Vagina (tissue), 2 donors: ENCODE measurements at regions not wholly inside any gene's neighbourhood (a gene's known extent, or its start where the extent isn't known, plus 50 kb on each side); places are given as distances from the start of the nearest gene placed in this dataset.

Experiments
- POLR2A ChIP-seq, 2 donors: fragments of 450-650 bp; IDR thresholded peaks; one replicate each; pipeline ENCODE4 v1.6.1; 2017; ENCODE audit warnings: antibody characterized with exemption in 2 of 2, mild to moderate bottlenecking in 2 of 2, moderate library complexity in 2 of 2
- POLR2AphosphoS5 ChIP-seq, 2 donors: sonication (generic); formaldehyde crosslinking; IDR thresholded peaks; one replicate each; pipeline ENCODE4 v1.9.0; 2017; ENCODE audit warnings: antibody characterized with exemption in 2 of 2, mild to moderate bottlenecking in 2 of 2, low read depth in 1 of 2; ENCODE audit not compliant: insufficient read depth in 1 of 2
- TF ChIP-seq, protein P1 (sequence below), 3 experiments: fragments of 450-650 bp in 2 of 3; fragments of 200-600 bp in 1 of 3; sonication (generic) in 1 of 3; IDR thresholded peaks; one replicate each; pipeline ENCODE4 v1.5.1; 2017 to 2019; ENCODE audit warnings: antibody characterized with exemption in 3 of 3, mild to moderate bottlenecking in 2 of 3, moderate library complexity in 2 of 3

DNA sequence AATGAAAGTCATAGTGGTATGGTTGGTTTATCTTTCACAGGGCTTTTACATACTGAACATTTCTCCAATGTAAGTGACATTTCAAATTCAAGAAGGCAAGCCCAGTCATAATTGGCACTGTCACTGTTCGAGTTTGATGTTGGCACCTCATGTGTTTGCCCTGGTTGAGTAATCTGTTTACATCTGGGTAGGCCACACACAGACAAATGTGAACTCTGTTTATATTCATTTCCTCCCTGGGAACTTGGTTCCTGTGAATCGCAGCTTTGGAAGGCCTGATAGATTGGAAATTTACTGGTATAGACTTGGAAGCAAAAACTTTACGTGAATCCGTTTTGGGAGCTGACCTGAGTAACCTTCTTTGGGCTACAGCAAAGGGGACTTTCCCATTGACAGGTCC is 395.2 kb upstream of the AZI2 start:
- TF ChIP-seq, protein P1, sequence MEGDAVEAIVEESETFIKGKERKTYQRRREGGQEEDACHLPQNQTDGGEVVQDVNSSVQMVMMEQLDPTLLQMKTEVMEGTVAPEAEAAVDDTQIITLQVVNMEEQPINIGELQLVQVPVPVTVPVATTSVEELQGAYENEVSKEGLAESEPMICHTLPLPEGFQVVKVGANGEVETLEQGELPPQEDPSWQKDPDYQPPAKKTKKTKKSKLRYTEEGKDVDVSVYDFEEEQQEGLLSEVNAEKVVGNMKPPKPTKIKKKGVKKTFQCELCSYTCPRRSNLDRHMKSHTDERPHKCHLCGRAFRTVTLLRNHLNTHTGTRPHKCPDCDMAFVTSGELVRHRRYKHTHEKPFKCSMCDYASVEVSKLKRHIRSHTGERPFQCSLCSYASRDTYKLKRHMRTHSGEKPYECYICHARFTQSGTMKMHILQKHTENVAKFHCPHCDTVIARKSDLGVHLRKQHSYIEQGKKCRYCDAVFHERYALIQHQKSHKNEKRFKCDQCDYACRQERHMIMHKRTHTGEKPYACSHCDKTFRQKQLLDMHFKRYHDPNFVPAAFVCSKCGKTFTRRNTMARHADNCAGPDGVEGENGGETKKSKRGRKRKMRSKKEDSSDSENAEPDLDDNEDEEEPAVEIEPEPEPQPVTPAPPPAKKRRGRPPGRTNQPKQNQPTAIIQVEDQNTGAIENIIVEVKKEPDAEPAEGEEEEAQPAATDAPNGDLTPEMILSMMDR (IDR thresholded peaks at IDR 0.05): no peak
- no peak for TF ChIP-seq POLR2A (IDR thresholded peaks at IDR 0.05)
- no peak for TF ChIP-seq POLR2AphosphoS5 (IDR thresholded peaks at IDR 0.05; ENCODE audit: insufficient read depth in 1 of 2, low read depth in 1 of 2)
